ENCODE measurements at regions not wholly inside any gene's neighbourhood (a gene's known extent, or its start where the extent isn't known, plus 50 kb on each side); places are given as distances from the start of the nearest gene placed in this dataset.

DNA sequence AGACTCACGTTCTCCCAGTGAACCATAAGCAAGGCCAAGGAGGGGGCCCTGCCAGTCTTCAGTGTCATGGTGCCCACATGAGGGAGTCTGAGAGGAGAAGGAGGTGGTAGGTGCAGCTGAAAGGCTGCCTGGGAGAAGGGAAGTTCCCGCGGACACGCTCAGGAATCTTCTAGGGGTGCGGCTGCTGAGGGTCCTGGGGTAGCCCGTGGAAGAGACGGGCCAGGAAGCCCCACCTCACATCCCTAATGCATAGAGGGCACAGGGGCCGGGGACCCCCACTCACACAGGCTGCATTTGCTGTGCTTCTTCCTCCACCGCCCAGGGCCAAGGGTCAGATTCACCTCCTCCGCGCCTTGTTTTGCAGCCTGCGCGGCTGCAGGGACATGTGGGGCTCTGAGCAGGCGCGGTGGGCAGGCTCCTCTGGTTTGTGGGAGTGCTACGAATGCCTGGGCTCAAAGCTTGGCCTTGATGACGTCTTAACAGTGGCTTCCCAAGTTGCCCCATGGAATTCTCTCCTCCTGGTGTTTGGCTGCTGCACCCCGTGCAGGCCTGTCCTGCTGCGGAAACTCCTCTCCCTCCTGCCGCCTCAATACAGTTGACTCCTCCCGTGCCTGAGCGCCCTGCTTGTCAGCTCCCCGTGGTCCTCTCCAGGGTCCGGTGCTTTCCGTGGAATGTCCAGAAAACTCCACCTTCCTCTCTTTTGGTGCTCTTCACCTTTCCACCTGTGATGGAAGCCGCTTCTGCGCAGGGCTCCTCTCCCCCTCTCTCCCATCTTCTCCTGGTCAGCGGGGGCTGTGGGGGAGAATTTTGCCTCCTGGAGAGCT, 95.7 kb downstream of the VAPA start:
- no peak for DNase-seq

- DNase-seq: no peak
These were observed 96.8 kb downstream of the VAPA start for GRCh38 chr18:10010611-10011015.

GRCh38 chr18:10011061-10011460, 97.2 kb downstream of the VAPA start:
- DNase-seq: no peak

- DNase-seq: peak; percentile 11 to 43 (median 38)
These were observed 97.9 kb downstream of the VAPA start for GRCh38 chr18:10011751-10012150.

DNA sequence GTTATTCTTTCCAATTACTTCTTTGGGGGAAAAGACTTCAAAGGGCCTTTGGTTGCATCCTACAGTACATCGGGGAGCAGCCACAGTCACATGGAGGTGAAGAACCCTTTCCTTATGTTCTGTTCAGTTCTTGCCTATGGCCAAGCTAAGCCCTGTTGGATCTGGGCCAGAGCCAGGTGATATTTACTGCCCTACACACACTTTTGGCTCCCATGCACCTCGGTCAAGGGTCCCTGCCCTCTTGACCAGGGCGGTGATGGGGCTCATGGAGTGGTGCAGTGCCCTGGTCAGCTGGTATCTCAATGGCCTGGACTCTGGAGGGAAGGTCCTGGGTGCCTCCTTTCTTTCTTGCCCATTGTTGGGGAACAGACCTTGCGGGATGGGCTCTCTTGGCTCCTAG, 98.7 kb downstream of the VAPA start:
- no peak for DNase-seq

- DNase-seq: no peak
These were observed 100.1 kb downstream of the VAPA start for GRCh38 chr18:10013621-10014543.

DNA sequence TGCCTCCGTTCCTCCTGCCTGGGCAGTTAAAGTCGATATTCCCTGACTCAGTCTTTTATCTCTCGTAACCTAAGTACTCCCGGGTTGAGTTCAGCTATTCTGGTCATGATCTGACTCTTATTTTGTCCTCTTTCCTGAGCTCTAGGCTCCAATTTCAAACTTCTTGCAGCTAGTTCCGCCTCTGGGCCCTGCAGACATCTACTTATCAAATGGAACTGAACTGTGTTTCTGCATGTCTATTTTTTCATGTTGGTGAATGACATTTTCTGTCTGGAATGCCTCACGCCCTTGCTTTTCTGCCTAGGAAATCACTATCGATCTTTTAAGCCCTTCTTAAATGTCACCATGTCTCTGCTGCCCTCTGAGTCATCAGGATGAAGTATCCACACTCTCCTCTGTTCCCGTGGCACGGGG, 101.5 kb downstream of the VAPA start:
- no peak for DNase-seq

GRCh38 chr18:10015941-10016819, 102.4 kb downstream of the VAPA start:
- DNase-seq: peak in 2 of 4 experiments; percentile 65 to 69

DNA sequence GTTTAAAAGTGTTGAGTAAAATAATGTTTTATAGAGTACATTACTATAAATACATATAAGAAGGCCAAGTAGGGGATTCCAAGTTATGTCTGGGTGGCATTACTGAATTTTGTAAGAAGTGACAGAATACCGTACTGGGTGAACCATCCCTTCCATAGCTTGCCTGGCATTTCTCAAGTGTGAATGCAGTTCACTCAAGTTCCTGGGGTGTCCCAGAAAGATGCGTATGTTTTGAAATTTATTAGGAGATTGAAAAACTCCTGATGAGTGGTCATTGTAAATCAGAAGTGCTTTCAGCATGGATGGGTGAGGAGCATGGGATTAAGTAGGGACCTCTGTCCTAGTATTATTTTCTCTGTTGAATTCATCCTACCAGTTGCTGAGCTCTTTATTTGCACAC, 103.2 kb downstream of the VAPA start:
- DNase-seq: peak in 1 of 4 experiments; percentile 14

DNA sequence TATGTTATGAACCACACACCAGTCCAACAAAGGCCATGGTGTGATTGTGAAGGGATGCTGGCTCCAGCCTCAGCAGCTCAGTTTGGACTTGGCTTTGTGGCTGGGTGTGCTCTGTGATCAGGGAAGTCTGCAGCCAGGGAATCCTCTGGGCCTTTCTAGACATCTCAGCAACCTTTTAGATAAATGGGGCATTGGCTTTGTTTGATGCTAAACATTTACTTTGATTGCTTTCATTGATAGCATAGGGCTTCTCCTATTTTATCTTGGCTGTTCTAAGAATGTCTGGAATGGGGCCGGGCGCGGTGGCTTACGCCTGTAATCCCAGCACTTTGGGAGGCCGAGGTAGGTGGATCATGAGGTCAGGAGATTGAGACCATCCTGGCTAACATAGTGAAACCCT, 104.5 kb downstream of the VAPA start:
- DNase-seq: no peak

DNA sequence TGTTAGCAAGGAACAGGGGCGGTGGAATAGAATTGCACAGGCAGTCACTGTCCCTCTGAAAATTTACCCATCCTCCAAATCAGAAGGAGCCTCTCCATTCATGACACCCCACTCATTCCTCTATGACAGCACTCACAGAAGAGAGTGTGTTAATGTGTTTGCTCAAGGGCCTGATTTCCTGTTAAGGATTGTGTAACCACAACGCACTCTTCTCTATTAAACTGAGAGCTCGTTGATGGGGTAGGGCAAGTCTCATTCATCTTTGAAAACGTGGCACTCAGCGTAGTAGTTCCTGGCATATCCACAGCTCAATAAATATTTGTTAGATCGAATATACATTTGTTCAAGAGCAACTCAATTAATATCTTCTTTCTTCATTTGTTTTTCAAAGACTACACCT, 106.4 kb downstream of the VAPA start:
- DNase-seq: peak; percentile 42 to 82 (median 69)

GRCh38 chr18:10022365-10022764, 108.5 kb downstream of the VAPA start:
- no peak for DNase-seq

GRCh38 chr18:10023853-10024570, 110.2 kb downstream of the VAPA start:
- peak in 2 of 4 experiments; percentile 21 to 45 for DNase-seq

GRCh38 chr18:10025711-10026670, 112.2 kb downstream of the VAPA start:
- peak; percentile 36 to 66 (median 60) for DNase-seq

GRCh38 chr18:10027031-10027430, 113.2 kb downstream of the VAPA start:
- DNase-seq: no peak

DNA sequence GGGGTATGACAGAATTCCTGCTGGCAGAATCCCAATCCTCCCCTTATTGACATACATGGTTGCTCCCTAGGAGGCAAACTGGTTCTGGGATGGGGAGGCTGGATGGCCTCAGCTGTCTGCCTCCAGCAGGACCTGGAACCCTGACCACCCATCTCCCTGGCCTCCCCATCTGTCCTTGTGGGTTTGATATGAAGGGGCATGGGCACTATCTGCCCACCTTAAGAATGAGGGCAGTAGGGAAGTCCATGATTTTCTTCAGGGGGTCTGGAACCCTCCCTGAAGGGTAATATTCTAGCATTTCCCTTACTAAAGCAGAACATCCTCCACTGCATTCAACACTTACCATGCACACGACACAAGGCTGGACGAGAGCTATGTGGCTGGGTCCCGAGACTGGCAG, 113.6 kb downstream of the VAPA start:
- DNase-seq: no peak

- no peak for DNase-seq
These were observed 115.9 kb downstream of the VAPA start for GRCh38 chr18:10029711-10030110.

GRCh38 chr18:10030816-10031541, 117.2 kb downstream of the VAPA start:
- DNase-seq: no peak

DNA sequence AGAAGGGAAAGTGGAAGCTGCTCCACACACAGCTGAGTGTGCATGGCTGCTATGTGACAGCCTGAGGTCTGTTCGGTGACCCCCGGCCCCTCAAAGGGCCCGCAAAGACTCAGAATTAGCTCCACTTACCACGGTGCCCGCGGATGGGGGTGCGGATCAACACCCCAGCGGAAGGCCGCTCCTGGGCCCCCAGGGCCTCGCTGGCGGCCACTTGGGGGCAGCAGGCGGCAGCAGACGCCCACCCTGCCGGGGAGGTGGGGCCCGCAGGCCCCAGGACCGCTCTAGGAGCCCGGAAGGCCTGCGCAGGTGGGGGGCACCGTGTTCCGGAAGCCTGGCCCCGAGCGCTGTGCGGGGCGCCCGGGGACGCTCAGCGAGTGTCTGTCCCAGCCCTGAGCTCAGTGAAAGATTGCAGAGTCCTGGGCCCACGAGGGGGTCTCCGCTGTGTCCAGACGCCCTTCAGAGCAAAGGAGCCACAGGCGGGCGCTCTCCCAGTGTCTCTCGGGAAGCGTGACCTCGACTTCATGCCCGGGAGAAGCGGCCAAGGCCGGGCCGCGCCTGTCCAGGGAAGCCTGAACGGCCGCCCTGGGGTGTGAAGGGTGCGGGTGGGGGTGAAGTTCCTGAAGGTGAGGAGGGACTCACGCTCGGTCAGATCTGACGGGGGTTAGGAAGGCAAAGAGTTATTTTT, 118.7 kb downstream of the VAPA start:
- DNase-seq: peak; percentile 24 to 64 (median 50)
